ENCODE measurements at regions not wholly inside any gene's neighbourhood (a gene's known extent, or its start where the extent isn't known, plus 50 kb on each side); places are given as distances from the start of the nearest gene placed in this dataset.

GRCh38 chr3:98966862-98967546, 65.5 kb upstream of the DCBLD2 start:
- no peak for TF ChIP-seq POLR2A (IDR thresholded peaks at IDR 0.05)
- no peak for TF ChIP-seq CTCF (IDR thresholded peaks at IDR 0.05)
